HEK293 (cell line): ENCODE measurements at regions not wholly inside any gene's neighbourhood (a gene's known extent, or its start where the extent isn't known, plus 50 kb on each side); places are given as distances from the start of the nearest gene placed in this dataset.

Source experiments
- BCL11A ChIP-seq: fragments of 450-650 bp; formaldehyde crosslinking; IDR thresholded peaks from 2 replicates; pipeline ENCODE4 v1.5.1; 2016; ENCODE audit warnings: low read depth, missing biosample characterization, missing genetic modification characterization
- GLIS2 ChIP-seq: fragments of 450-650 bp; formaldehyde crosslinking; IDR thresholded peaks from 2 replicates; pipeline ENCODE4 v1.5.1; 2016; ENCODE audit warnings: missing biosample characterization, missing genetic modification characterization
- HOXA7 ChIP-seq: sonication (generic); formaldehyde crosslinking; IDR thresholded peaks from 2 replicates; pipeline ENCODE4 v1.8.1; 2022; ENCODE audit warnings: missing genetic modification reagents, borderline replicate concordance
- KLF9 ChIP-seq: fragments of 450-650 bp; formaldehyde crosslinking; IDR thresholded peaks from 2 replicates; pipeline ENCODE4 v1.5.1; 2016; ENCODE audit warnings: missing biosample characterization, missing genetic modification characterization, low read depth
- ZBTB17 ChIP-seq: fragments of 450-650 bp; formaldehyde crosslinking; IDR thresholded peaks from 2 replicates; pipeline ENCODE4 v1.5.1; 2016; ENCODE audit warnings: missing biosample characterization, missing genetic modification characterization
- ZBTB21 ChIP-seq: fragments of 450-650 bp; formaldehyde crosslinking; IDR thresholded peaks from 2 replicates; pipeline ENCODE4 v1.5.1; 2017; ENCODE audit warnings: missing biosample characterization, missing genetic modification characterization
- ZFP41 ChIP-seq: fragments of 450-650 bp; formaldehyde crosslinking; IDR thresholded peaks from 2 replicates; pipeline ENCODE4 v1.5.1; 2016; ENCODE audit warnings: missing biosample characterization, missing genetic modification characterization, borderline replicate concordance
- ZNF112 ChIP-seq: fragments of 450-650 bp; formaldehyde crosslinking; IDR thresholded peaks from 2 replicates; pipeline ENCODE4 v1.5.0; 2017; ENCODE audit warnings: missing biosample characterization, missing genetic modification characterization
- ZNF138 ChIP-seq: fragments of 450-650 bp; formaldehyde crosslinking; IDR thresholded peaks from 2 replicates; pipeline ENCODE4 v1.5.1; 2016; ENCODE audit warnings: missing biosample characterization, missing genetic modification characterization, borderline replicate concordance
- ZNF221 ChIP-seq: fragments of 450-650 bp; formaldehyde crosslinking; IDR thresholded peaks from 2 replicates; pipeline ENCODE4 v1.5.1; 2017; ENCODE audit warnings: missing biosample characterization, missing genetic modification characterization, borderline replicate concordance
- ZNF311 ChIP-seq: fragments of 450-650 bp; formaldehyde crosslinking; IDR thresholded peaks from 2 replicates; pipeline ENCODE4 v1.5.1; 2017; ENCODE audit warnings: missing biosample characterization, missing genetic modification characterization, borderline replicate concordance
- ZNF433 ChIP-seq: fragments of 450-650 bp; formaldehyde crosslinking; IDR thresholded peaks from 2 replicates; pipeline ENCODE4 v1.5.1; 2016; ENCODE audit warnings: missing biosample characterization, missing genetic modification characterization, low read depth
- ZNF510 ChIP-seq: fragments of 450-650 bp; formaldehyde crosslinking; IDR thresholded peaks from 2 replicates; pipeline ENCODE4 v1.5.1; 2018; ENCODE audit warnings: mild to moderate bottlenecking, missing genetic modification characterization, missing biosample characterization; ENCODE audit not compliant: insufficient replicate concordance
- ZNF514 ChIP-seq: fragments of 450-650 bp; formaldehyde crosslinking; IDR thresholded peaks from 2 replicates; pipeline ENCODE4 v1.5.1; 2016; ENCODE audit warnings: missing biosample characterization, missing genetic modification characterization
- ZNF561 ChIP-seq: fragments of 450-650 bp; IDR thresholded peaks from 2 replicates; pipeline ENCODE4 v1.5.1; 2018; ENCODE audit warnings: missing biosample characterization, missing genetic modification characterization, borderline replicate concordance
- ZNF791 ChIP-seq: fragments of 450-650 bp; formaldehyde crosslinking; IDR thresholded peaks from 2 replicates; pipeline ENCODE4 v1.5.1; 2016; ENCODE audit warnings: missing biosample characterization, missing genetic modification characterization
- ZNF837 ChIP-seq: fragments of 450-650 bp; formaldehyde crosslinking; IDR thresholded peaks from 2 replicates; pipeline ENCODE4 v1.5.1; 2016; ENCODE audit warnings: missing biosample characterization, missing genetic modification characterization
- TF ChIP-seq, protein P1 (sequence below): fragments of 450-650 bp; formaldehyde crosslinking; IDR thresholded peaks from 2 replicates; pipeline ENCODE4 v1.5.1; 2016; ENCODE audit warnings: missing biosample characterization, missing genetic modification characterization
- TF ChIP-seq, protein P2 (sequence below): fragments of 450-650 bp; formaldehyde crosslinking; IDR thresholded peaks from 2 replicates; pipeline ENCODE4 v1.5.1; 2016; ENCODE audit warnings: missing biosample characterization, missing genetic modification characterization
- TF ChIP-seq, protein P3 (sequence below): fragments of 450-650 bp; formaldehyde crosslinking; IDR thresholded peaks from 2 replicates; pipeline ENCODE4 v1.5.1; 2017; ENCODE audit warnings: missing biosample characterization, missing genetic modification characterization
- TF ChIP-seq, protein P4 (sequence below): fragments of 450-650 bp; formaldehyde crosslinking; IDR thresholded peaks from 2 replicates; pipeline ENCODE4 v1.5.1; 2016; ENCODE audit warnings: missing biosample characterization, missing genetic modification characterization, borderline replicate concordance
- TF ChIP-seq, protein P5 (sequence below): fragments of 450-650 bp; formaldehyde crosslinking; IDR thresholded peaks from 2 replicates; pipeline ENCODE4 v1.5.1; 2016; ENCODE audit warnings: missing biosample characterization, missing genetic modification characterization
- TF ChIP-seq, protein P6 (sequence below): fragments of 450-650 bp; formaldehyde crosslinking; IDR thresholded peaks from 2 replicates; pipeline ENCODE4 v1.5.1; 2016; ENCODE audit warnings: missing biosample characterization, missing genetic modification characterization, low read depth

DNA sequence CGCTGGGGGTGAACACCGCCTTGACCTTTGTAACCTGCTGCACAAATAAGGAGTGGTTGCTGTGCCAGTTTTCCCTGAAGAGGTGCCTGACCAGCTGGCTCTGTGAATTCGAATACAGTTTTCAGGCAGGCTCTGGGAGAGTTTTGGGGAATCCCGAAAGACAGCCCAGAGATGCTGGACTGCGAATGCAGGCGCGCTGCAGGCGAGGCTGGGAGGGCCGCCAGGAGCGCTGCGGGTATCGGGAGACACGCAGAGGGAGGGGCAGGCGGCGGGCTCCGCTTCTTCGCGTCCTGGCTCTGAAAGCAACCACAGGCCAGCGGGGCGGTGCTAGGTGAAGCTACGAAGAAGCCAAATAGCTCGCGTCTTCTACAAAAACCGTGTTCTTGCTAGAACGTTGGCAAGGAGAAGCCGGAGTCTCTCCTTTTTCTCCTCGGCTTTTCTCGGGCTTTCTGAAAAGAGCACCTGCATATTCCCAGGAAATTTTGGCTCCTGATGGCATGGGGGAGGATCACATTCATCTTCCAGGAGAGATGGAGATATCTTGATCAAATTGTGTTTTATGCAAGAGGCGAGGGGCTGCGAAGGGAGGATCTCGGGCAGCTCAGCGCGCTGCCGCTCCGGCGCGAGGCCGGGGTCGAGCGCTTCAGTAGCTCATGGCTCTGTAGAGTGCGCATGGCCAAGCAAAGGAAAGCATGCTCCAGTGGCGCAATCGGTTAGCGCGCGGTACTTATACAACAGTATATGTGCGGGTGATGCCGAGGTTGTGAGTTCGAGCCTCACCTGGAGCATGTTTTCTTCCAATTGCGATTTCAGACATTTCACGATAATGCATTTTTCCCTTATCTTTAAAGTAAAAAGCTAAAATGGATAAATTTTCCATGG, 158.1 kb upstream of the ZNF184 start (continued):
- TF ChIP-seq, protein P1, sequence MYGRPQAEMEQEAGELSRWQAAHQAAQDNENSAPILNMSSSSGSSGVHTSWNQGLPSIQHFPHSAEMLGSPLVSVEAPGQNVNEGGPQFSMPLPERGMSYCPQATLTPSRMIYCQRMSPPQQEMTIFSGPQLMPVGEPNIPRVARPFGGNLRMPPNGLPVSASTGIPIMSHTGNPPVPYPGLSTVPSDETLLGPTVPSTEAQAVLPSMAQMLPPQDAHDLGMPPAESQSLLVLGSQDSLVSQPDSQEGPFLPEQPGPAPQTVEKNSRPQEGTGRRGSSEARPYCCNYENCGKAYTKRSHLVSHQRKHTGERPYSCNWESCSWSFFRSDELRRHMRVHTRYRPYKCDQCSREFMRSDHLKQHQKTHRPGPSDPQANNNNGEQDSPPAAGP (tag by site-specific recombination): peak; percentile 63
- TF ChIP-seq, protein P2, sequence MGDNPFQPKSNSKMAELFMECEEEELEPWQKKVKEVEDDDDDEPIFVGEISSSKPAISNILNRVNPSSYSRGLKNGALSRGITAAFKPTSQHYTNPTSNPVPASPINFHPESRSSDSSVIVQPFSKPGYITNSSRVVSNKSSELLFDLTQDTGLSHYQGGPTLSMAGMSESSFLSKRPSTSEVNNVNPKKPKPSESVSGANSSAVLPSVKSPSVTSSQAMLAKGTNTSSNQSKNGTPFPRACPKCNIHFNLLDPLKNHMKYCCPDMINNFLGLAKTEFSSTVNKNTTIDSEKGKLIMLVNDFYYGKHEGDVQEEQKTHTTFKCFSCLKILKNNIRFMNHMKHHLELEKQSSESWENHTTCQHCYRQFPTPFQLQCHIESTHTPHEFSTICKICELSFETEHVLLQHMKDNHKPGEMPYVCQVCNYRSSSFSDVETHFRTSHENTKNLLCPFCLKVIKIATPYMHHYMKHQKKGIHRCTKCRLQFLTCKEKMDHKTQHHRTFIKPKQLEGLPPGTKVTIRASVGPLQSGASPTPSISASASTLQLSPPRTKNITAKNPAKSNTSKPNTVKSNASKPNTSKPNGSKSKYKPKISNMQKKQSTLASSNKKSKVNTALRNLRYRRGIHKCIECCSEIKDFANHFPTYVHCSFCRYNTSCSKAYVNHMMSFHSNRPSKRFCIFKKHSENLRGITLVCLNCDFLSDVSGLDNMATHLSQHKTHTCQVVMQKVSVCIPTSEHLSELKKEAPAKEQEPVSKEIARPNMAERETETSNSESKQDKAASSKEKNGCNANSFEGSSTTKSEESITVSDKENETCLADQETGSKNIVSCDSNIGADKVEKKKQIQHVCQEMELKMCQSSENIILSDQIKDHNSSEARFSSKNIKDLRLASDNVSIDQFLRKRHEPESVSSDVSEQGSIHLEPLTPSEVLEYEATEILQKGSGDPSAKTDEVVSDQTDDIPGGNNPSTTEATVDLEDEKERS: no peak; the same call in 1 of the 2 replicates
- TF ChIP-seq GLIS2 (tag by site-specific recombination): peak; percentile 75
- TF ChIP-seq KLF9 (tag by site-specific recombination): peak; percentile 22; the same call in 1 of the 2 replicates
- peak; percentile 61; the same call in 1 of the 2 replicates for TF ChIP-seq ZNF561
- TF ChIP-seq BCL11A (tag by site-specific recombination): 0 out of 2 replicates have a peak, but pooled peaks have one; percentile 37
- TF ChIP-seq ZNF837 (tag by site-specific recombination): no peak
- peak; percentile 39; the same call in 1 of the 2 replicates for TF ChIP-seq ZBTB21 (tag by site-specific recombination)
- no peak for TF ChIP-seq ZNF510 (tag by site-specific recombination)
- TF ChIP-seq ZNF311 (tag by site-specific recombination): no peak
- no peak for TF ChIP-seq ZNF112 (tag by site-specific recombination)
- no peak for TF ChIP-seq ZNF433 (tag by site-specific recombination)
- TF ChIP-seq, protein P3, sequence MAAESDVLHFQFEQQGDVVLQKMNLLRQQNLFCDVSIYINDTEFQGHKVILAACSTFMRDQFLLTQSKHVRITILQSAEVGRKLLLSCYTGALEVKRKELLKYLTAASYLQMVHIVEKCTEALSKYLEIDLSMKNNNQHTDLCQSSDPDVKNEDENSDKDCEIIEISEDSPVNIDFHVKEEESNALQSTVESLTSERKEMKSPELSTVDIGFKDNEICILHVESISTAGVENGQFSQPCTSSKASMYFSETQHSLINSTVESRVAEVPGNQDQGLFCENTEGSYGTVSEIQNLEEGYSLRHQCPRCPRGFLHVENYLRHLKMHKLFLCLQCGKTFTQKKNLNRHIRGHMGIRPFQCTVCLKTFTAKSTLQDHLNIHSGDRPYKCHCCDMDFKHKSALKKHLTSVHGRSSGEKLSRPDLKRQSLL (tag by site-specific recombination): peak; percentile 67; the same call in 1 of the 2 replicates
- TF ChIP-seq ZFP41 (tag by site-specific recombination): no peak
- TF ChIP-seq ZNF514 (tag by site-specific recombination): no peak
- TF ChIP-seq ZNF221 (tag by site-specific recombination): 0 out of 2 replicates have a peak, but pooled peaks have one; percentile 11
- TF ChIP-seq ZNF791 (tag by site-specific recombination): no peak
- peak; percentile 68 for TF ChIP-seq ZBTB17
- no peak for TF ChIP-seq ZNF138 (tag by site-specific recombination)
- TF ChIP-seq HOXA7: no peak
- TF ChIP-seq, protein P4, sequence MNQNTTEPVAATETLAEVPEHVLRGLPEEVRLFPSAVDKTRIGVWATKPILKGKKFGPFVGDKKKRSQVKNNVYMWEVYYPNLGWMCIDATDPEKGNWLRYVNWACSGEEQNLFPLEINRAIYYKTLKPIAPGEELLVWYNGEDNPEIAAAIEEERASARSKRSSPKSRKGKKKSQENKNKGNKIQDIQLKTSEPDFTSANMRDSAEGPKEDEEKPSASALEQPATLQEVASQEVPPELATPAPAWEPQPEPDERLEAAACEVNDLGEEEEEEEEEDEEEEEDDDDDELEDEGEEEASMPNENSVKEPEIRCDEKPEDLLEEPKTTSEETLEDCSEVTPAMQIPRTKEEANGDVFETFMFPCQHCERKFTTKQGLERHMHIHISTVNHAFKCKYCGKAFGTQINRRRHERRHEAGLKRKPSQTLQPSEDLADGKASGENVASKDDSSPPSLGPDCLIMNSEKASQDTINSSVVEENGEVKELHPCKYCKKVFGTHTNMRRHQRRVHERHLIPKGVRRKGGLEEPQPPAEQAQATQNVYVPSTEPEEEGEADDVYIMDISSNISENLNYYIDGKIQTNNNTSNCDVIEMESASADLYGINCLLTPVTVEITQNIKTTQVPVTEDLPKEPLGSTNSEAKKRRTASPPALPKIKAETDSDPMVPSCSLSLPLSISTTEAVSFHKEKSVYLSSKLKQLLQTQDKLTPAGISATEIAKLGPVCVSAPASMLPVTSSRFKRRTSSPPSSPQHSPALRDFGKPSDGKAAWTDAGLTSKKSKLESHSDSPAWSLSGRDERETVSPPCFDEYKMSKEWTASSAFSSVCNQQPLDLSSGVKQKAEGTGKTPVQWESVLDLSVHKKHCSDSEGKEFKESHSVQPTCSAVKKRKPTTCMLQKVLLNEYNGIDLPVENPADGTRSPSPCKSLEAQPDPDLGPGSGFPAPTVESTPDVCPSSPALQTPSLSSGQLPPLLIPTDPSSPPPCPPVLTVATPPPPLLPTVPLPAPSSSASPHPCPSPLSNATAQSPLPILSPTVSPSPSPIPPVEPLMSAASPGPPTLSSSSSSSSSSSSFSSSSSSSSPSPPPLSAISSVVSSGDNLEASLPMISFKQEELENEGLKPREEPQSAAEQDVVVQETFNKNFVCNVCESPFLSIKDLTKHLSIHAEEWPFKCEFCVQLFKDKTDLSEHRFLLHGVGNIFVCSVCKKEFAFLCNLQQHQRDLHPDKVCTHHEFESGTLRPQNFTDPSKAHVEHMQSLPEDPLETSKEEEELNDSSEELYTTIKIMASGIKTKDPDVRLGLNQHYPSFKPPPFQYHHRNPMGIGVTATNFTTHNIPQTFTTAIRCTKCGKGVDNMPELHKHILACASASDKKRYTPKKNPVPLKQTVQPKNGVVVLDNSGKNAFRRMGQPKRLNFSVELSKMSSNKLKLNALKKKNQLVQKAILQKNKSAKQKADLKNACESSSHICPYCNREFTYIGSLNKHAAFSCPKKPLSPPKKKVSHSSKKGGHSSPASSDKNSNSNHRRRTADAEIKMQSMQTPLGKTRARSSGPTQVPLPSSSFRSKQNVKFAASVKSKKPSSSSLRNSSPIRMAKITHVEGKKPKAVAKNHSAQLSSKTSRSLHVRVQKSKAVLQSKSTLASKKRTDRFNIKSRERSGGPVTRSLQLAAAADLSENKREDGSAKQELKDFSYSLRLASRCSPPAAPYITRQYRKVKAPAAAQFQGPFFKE (tag by site-specific recombination): no peak
- TF ChIP-seq, protein P5, sequence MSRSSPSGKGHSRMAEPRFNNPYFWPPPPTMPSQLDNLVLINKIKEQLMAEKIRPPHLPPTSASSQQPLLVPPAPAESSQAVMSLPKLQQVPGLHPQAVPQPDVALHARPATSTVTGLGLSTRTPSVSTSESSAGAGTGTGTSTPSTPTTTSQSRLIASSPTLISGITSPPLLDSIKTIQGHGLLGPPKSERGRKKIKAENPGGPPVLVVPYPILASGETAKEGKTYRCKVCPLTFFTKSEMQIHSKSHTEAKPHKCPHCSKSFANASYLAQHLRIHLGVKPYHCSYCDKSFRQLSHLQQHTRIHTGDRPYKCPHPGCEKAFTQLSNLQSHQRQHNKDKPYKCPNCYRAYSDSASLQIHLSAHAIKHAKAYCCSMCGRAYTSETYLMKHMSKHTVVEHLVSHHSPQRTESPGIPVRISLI: no peak
- TF ChIP-seq, protein P6, sequence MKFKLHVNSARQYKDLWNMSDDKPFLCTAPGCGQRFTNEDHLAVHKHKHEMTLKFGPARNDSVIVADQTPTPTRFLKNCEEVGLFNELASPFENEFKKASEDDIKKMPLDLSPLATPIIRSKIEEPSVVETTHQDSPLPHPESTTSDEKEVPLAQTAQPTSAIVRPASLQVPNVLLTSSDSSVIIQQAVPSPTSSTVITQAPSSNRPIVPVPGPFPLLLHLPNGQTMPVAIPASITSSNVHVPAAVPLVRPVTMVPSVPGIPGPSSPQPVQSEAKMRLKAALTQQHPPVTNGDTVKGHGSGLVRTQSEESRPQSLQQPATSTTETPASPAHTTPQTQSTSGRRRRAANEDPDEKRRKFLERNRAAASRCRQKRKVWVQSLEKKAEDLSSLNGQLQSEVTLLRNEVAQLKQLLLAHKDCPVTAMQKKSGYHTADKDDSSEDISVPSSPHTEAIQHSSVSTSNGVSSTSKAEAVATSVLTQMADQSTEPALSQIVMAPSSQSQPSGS (tag by site-specific recombination): no peak
